H9 (cell line): ENCODE measurements at regions not wholly inside any gene's neighbourhood (a gene's known extent, or its start where the extent isn't known, plus 50 kb on each side); places are given as distances from the start of the nearest gene placed in this dataset.

Experiments
- DNase-seq: peaks from one replicate; pipeline ENCODE4 v3.0.0-alpha.2; 2017
- H2AFZ ChIP-seq: one replicate; pipeline ENCODE4 v1.6.1; 2013; ENCODE audit warnings: mild to moderate bottlenecking, low read length, control low read depth, moderate library complexity
- H2AK5ac ChIP-seq: 2 replicates; pipeline ENCODE4 v1.6.1; 2013; ENCODE audit warnings: low read length, control low read depth, mixed read lengths; ENCODE audit not compliant: insufficient read length
- H2BK120ac ChIP-seq: one replicate; pipeline ENCODE4 v1.6.1; 2013; ENCODE audit warnings: low read depth, mild to moderate bottlenecking, low read length, control low read depth, inconsistent platforms; ENCODE audit not compliant: poor library complexity, severe bottlenecking
- H2BK12ac ChIP-seq: 2 replicates; pipeline ENCODE4 v1.6.1; 2013; ENCODE audit warnings: low read length, control low read depth, mixed read lengths, low read depth; ENCODE audit not compliant: insufficient read length
- H2BK15ac ChIP-seq: 2 replicates; pipeline ENCODE4 v1.6.1; 2013; ENCODE audit warnings: low read depth, low read length, control low read depth
- H2BK20ac ChIP-seq: one replicate; pipeline ENCODE4 v1.6.1; 2013; ENCODE audit warnings: low read depth, mild to moderate bottlenecking, low read length, control low read depth, inconsistent platforms; ENCODE audit not compliant: poor library complexity, severe bottlenecking
- H2BK5ac ChIP-seq: 2 replicates; pipeline ENCODE4 v1.6.1; 2013; ENCODE audit warnings: low read length, control low read depth, mixed read lengths; ENCODE audit not compliant: insufficient read length
- H3K14ac ChIP-seq: 2 replicates; pipeline ENCODE4 v1.6.1; 2013; ENCODE audit warnings: low read length, control low read depth; ENCODE audit not compliant: insufficient read depth
- H3K18ac ChIP-seq: 2 replicates; pipeline ENCODE4 v1.6.1; 2013; ENCODE audit warnings: low read depth, mild to moderate bottlenecking, mixed read lengths, low read length, control low read depth; ENCODE audit not compliant: insufficient read length
- H3K23ac ChIP-seq: 2 replicates; pipeline ENCODE4 v1.6.1; 2013; ENCODE audit warnings: low read length, control low read depth, mixed read lengths, low read depth; ENCODE audit not compliant: insufficient read length
- H3K23me2 ChIP-seq: 2 replicates; pipeline ENCODE4 v1.6.1; 2013; ENCODE audit warnings: low read depth, mild to moderate bottlenecking, mixed read lengths, low read length, control low read depth; ENCODE audit not compliant: insufficient read length, poor library complexity, severe bottlenecking
- H3K27ac ChIP-seq: 2 replicates; pipeline ENCODE4 v1.5.1; 2013; ENCODE audit warnings: low read length, control low read depth, mixed read lengths, low read depth; ENCODE audit not compliant: insufficient read length
- H3K27me3 ChIP-seq: 2 replicates; pipeline ENCODE4 v1.6.1; 2013; ENCODE audit warnings: low read length, control low read depth, inconsistent platforms; ENCODE audit not compliant: insufficient read depth
- H3K4ac ChIP-seq: 2 replicates; pipeline ENCODE4 v1.6.1; 2013; ENCODE audit warnings: low read depth, mild to moderate bottlenecking, control low read depth, inconsistent platforms, low read length, moderate library complexity
- H3K4me1 ChIP-seq: 2 replicates; pipeline ENCODE4 v1.6.1; 2013; ENCODE audit warnings: low read length, control low read depth, inconsistent platforms; ENCODE audit not compliant: insufficient read depth
- H3K4me2 ChIP-seq: 2 replicates; pipeline ENCODE4 v1.6.1; 2013; ENCODE audit warnings: low read length, control low read depth, mixed read lengths; ENCODE audit not compliant: insufficient read length, insufficient read depth
- H3K56ac ChIP-seq: 2 replicates; pipeline ENCODE4 v1.6.1; 2013; ENCODE audit warnings: low read depth, mild to moderate bottlenecking, mixed read lengths, low read length, control low read depth; ENCODE audit not compliant: insufficient read length
- H3K79me1 ChIP-seq: 2 replicates; pipeline ENCODE4 v1.6.1; 2013; ENCODE audit warnings: low read depth, mild to moderate bottlenecking, moderate library complexity, low read length, control low read depth, inconsistent platforms; ENCODE audit not compliant: insufficient read depth, poor library complexity, severe bottlenecking
- H3K79me2 ChIP-seq: 2 replicates; pipeline ENCODE4 v1.6.1; 2013; ENCODE audit warnings: low read length, control low read depth, inconsistent platforms; ENCODE audit not compliant: insufficient read depth
- H3K9ac ChIP-seq: 2 replicates; pipeline ENCODE4 v1.6.1; 2013; ENCODE audit warnings: low read length, control low read depth, mixed read lengths; ENCODE audit not compliant: insufficient read length; ENCODE audit errors: extremely low read depth
- H3K9me3 ChIP-seq: one replicate; pipeline ENCODE4 v1.6.1; 2013; ENCODE audit warnings: low read depth, low read length, inconsistent platforms; ENCODE audit not compliant: control insufficient read depth
- H3T11ph ChIP-seq: one replicate; pipeline ENCODE4 v1.6.1; 2013; ENCODE audit warnings: mild to moderate bottlenecking, low read length, control low read depth, inconsistent platforms
- H4K20me1 ChIP-seq: one replicate; pipeline ENCODE4 v1.6.1; 2013; ENCODE audit not compliant: control insufficient read depth, insufficient read length, insufficient read depth
- H4K5ac ChIP-seq: 2 replicates; pipeline ENCODE4 v1.6.1; 2013; ENCODE audit warnings: low read depth, mild to moderate bottlenecking, mixed read lengths, low read length, control low read depth; ENCODE audit not compliant: insufficient read length
- H4K8ac ChIP-seq: replicated peaks from 2 replicates; pipeline ENCODE4 v1.6.1; 2013; ENCODE audit warnings: low read length, control low read depth, mixed read lengths, low read depth; ENCODE audit not compliant: insufficient read length
- H4K91ac ChIP-seq: 2 replicates; pipeline ENCODE4 v1.6.1; 2013; ENCODE audit warnings: low read depth, mild to moderate bottlenecking, moderate library complexity, mixed read lengths, low read length, control low read depth; ENCODE audit not compliant: insufficient read length
- H3K27ac Mint-ChIP-seq, 3 experiments: 2 replicates in 2 of 3; 3 replicates in 1 of 3; pipeline ENCODE4 v1.8.0; 2020 to 2021; ENCODE audit warnings: mixed read lengths in 3 of 3, mild to moderate bottlenecking in 1 of 3, moderate library complexity in 1 of 3
- H3K27me3 Mint-ChIP-seq: 2 replicates; pipeline ENCODE4 v1.8.0; 2021; ENCODE audit warnings: low read depth, mild to moderate bottlenecking, moderate library complexity, mixed read lengths
- H3K36me3 Mint-ChIP-seq, 3 experiments: 2 replicates in 2 of 3; 3 replicates in 1 of 3; pipeline ENCODE4 v1.8.0; 2020 to 2021; ENCODE audit warnings: low read depth in 3 of 3, mixed read lengths in 3 of 3; ENCODE audit not compliant: insufficient read depth in 1 of 3
- H3K4me1 Mint-ChIP-seq, 2 experiments: 2 replicates each; pipeline ENCODE4 v1.8.0; 2020; ENCODE audit warnings: mixed read lengths in 2 of 2
- H3K4me3 Mint-ChIP-seq, 2 experiments: 2 replicates in 1 of 2; 3 replicates in 1 of 2; pipeline ENCODE4 v1.8.0; 2020 to 2021; ENCODE audit warnings: mild to moderate bottlenecking in 2 of 2, mixed read lengths in 2 of 2, moderate library complexity in 1 of 2
- H3K9me3 Mint-ChIP-seq, 2 experiments: 2 replicates in 1 of 2; 3 replicates in 1 of 2; pipeline ENCODE4 v1.8.0; 2020; ENCODE audit warnings: mild to moderate bottlenecking in 2 of 2, mixed read lengths in 2 of 2, moderate library complexity in 1 of 2
- WGBS: extraction: QIAGEN DNeasy Blood & Tissue Kit; methylation state at CpG from one replicate; pipeline ENCODE4 v1.1.7; 2013; ENCODE audit warnings: missing lambda C conversion rate, low lambda C conversion rate, mixed read lengths; ENCODE audit not compliant: insufficient read length; ENCODE audit errors: extremely low coverage; 5-methylcytosine and 5-hydroxymethylcytosine counted together
- TF ChIP-seq, protein P1 (sequence below): fragments of 200-600 bp; sonication (generic); conservative IDR thresholded peaks from 3 replicates; pipeline ENCODE4 v1.8.0; 2021; ENCODE audit warnings: antibody characterized with exemption, mild to moderate bottlenecking

DNA sequence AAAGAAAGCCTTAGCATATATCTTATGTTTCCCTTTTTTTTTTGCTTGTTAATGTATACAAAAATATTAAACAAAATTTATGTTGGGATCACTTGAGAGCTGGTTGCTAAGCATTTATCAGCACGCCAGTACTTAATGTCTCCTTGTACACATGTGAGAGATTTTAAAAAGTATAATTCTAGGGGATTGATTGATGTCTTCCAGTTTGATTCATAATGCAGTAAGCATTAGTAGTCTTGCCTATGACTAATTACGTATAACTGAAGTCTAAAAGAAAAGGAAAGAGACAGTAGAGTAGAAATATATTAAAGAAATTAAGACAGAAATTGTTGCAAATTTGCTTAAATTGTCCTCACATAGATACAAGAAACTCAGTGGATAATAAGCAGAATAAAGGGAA, 1630.4 kb upstream of the B3GALT2 start:
- H3K9me3 ChIP-seq = no peaks in the 10 kb centered on the region
- H3K9ac ChIP-seq = no peak overlapping the region
- H2BK120ac ChIP-seq = no peak overlapping the region
- H2AFZ ChIP-seq = no peak overlapping the region
- H3K4ac ChIP-seq = no peak overlapping the region
- no peak overlapping the region for H3T11ph ChIP-seq
- no peak overlapping the region for H3K23ac ChIP-seq
- Mint-ChIP-seq H3K27me3 (no peaks in the 10 kb centered on the region), H3K27ac (no peak overlapping the region), H3K9me3 (no peaks in the 10 kb centered on the region), H3K4me3 (no peak overlapping the region), H3K4me1 (no peaks in the 10 kb centered on the region), H3K36me3 (no peaks in the 10 kb centered on the region)
- H3K56ac ChIP-seq = no peak overlapping the region
- no peak overlapping the region for H4K5ac ChIP-seq
- no peak overlapping the region for H4K91ac ChIP-seq
- no peaks in the 10 kb centered on the region for H3K79me2 ChIP-seq
- H2BK5ac ChIP-seq = no peak overlapping the region
- TF ChIP-seq, protein P1, sequence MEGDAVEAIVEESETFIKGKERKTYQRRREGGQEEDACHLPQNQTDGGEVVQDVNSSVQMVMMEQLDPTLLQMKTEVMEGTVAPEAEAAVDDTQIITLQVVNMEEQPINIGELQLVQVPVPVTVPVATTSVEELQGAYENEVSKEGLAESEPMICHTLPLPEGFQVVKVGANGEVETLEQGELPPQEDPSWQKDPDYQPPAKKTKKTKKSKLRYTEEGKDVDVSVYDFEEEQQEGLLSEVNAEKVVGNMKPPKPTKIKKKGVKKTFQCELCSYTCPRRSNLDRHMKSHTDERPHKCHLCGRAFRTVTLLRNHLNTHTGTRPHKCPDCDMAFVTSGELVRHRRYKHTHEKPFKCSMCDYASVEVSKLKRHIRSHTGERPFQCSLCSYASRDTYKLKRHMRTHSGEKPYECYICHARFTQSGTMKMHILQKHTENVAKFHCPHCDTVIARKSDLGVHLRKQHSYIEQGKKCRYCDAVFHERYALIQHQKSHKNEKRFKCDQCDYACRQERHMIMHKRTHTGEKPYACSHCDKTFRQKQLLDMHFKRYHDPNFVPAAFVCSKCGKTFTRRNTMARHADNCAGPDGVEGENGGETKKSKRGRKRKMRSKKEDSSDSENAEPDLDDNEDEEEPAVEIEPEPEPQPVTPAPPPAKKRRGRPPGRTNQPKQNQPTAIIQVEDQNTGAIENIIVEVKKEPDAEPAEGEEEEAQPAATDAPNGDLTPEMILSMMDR = no peak
- H4K20me1 ChIP-seq = no peaks in the 10 kb centered on the region
- H3K4me1 ChIP-seq = no peaks in the 10 kb centered on the region
- no peaks in the 10 kb centered on the region for H3K23me2 ChIP-seq
- H3K27ac ChIP-seq = no peak overlapping the region
- WGBS = no CpG with 5 or more reads among the region's 2 CpGs
- H3K79me1 ChIP-seq = no peaks in the 10 kb centered on the region
- H2BK20ac ChIP-seq = no peak overlapping the region
- no peaks in the 10 kb centered on the region for H3K27me3 ChIP-seq
- H3K14ac ChIP-seq = no peak overlapping the region
- H2BK12ac ChIP-seq = no peak overlapping the region
- no peak overlapping the region for H4K8ac ChIP-seq
- DNase-seq = no peak
- H3K4me2 ChIP-seq = no peak overlapping the region
- H2AK5ac ChIP-seq = no peak overlapping the region
- H2BK15ac ChIP-seq = no peak overlapping the region
- H3K18ac ChIP-seq = no peak overlapping the region
